HepG2 (cell line): ENCODE measurements at regions not wholly inside any gene's neighbourhood (a gene's known extent, or its start where the extent isn't known, plus 50 kb on each side); places are given as distances from the start of the nearest gene placed in this dataset.

Source experiments
- ATAC-seq: fragments of 200-7000 bp; cut with Tn5 transposase; 3 replicates; pipeline ENCODE4 v1.9.1; 2020; ENCODE audit warnings: mild to moderate bottlenecking, moderate library complexity
- BruUV-seq: library from RNA; stranded (reverse); fragments of 400-500 nt; replicated peaks from 2 replicates; lab custom pipeline; 2021; lab: Mats Ljungman, UMichigan
- CTCF ChIA-PET: fragments of 300-600 bp; formaldehyde crosslinking; extraction: SDS; loops from one replicate; lab custom pipeline; 2021; ENCODE audit warnings: low total read pairs, inconsistent platforms, low intra/inter-chr PET ratio; lab: Yijun Ruan, JAX
- POLR2A ChIA-PET: fragments of 350-600 bp; sonication (Branson Sonifier 250); formaldehyde crosslinking; loops from one replicate; lab custom pipeline; 2020; ENCODE audit warnings: antibody characterized with exemption, inconsistent platforms; lab: Yijun Ruan, JAX
- DNase-seq: peaks from one replicate; pipeline ENCODE4 v3.0.0-alpha.2; 2015; ENCODE audit warnings: low spot score
- FAIRE-seq: peaks from 3 replicates; lab custom pipeline; 2011; peaks lifted over from hg19 to GRCh38; lab: Jason Lieb, UNC
- H2AFZ ChIP-seq: one replicate; pipeline ENCODE4 v1.6.1; 2011; ENCODE audit warnings: low read length, inconsistent platforms
- H3K27ac ChIP-seq: fragments of 300-600 bp; 3 replicates; pipeline ENCODE4 v1.8.0; 2011; ENCODE audit warnings: mixed run types, mild to moderate bottlenecking, mixed read lengths, low read length, inconsistent platforms; ENCODE audit not compliant: insufficient read depth; ENCODE audit errors: extremely low read length
- H3K27me3 ChIP-seq, 2 experiments: fragments of 200-600 bp in 1 of 2; 2 replicates in 1 of 2; 3 replicates in 1 of 2; pipeline versions ENCODE4 v1.6.0 to v1.8.0; 2011; ENCODE audit warnings: low read length in 2 of 2, mild to moderate bottlenecking in 2 of 2, moderate library complexity in 2 of 2, inconsistent platforms in 1 of 2; ENCODE audit not compliant: insufficient read depth in 2 of 2, control insufficient read depth in 1 of 2
- H3K36me3 ChIP-seq, 2 experiments: fragments of 200-600 bp in 1 of 2; replicated peaks in 1 of 2; 2 replicates in 1 of 2; 3 replicates in 1 of 2; pipeline versions ENCODE4 v1.5.1 to v1.8.0; 2011; ENCODE audit warnings: low read length in 2 of 2, inconsistent platforms in 1 of 2; ENCODE audit not compliant: insufficient read depth in 2 of 2, control insufficient read depth in 1 of 2
- H3K4me1 ChIP-seq: 2 replicates; pipeline ENCODE4 v1.5.1; 2012; ENCODE audit warnings: low read length, inconsistent platforms; ENCODE audit not compliant: insufficient read depth
- H3K4me2 ChIP-seq: 2 replicates; pipeline ENCODE4 v1.6.0; 2011; ENCODE audit warnings: low read depth, low read length, inconsistent platforms
- H3K4me3 ChIP-seq, 3 experiments: fragments of 200-600 bp in 1 of 3; sonication (generic), shearing (Covaris generic) in 1 of 3; replicated peaks in 1 of 3; 2 replicates each; pipeline ENCODE4 v1.5.1; 2011 to 2016; ENCODE audit warnings: low read length in 3 of 3, inconsistent platforms in 2 of 3, low read depth in 2 of 3, mild to moderate bottlenecking in 2 of 3, control low read depth in 1 of 3, mixed read lengths in 1 of 3; ENCODE audit not compliant: insufficient read depth in 1 of 3
- H3K79me2 ChIP-seq: one replicate; pipeline ENCODE4 v1.6.1; 2011; ENCODE audit warnings: low read length, inconsistent platforms; ENCODE audit not compliant: insufficient read depth
- H3K9ac ChIP-seq: 2 replicates; pipeline ENCODE4 v1.6.0; 2011; ENCODE audit warnings: mild to moderate bottlenecking, low read depth, low read length, inconsistent platforms; ENCODE audit not compliant: insufficient read depth
- H3K9me3 ChIP-seq: 2 replicates; pipeline ENCODE4 v1.5.1; 2012; ENCODE audit warnings: mild to moderate bottlenecking, low read length
- H4K20me1 ChIP-seq: 2 replicates; pipeline ENCODE4 v1.6.0; 2011; ENCODE audit warnings: inconsistent platforms, mild to moderate bottlenecking, low read length, moderate library complexity; ENCODE audit not compliant: insufficient read depth
- CEBPG ChIP-seq: IDR thresholded peaks from 2 replicates; pipeline ENCODE4 v1.6.1; 2016
- CENPT ChIP-seq: sonication (generic); formaldehyde crosslinking; IDR thresholded peaks from 2 replicates; pipeline ENCODE4 v1.8.0; 2022; ENCODE audit warnings: low read depth, mild to moderate bottlenecking, moderate library complexity, missing genetic modification reagents
- CREM ChIP-seq, 2 experiments: sonication (generic) in 1 of 2; formaldehyde crosslinking in 1 of 2; IDR thresholded peaks; 2 replicates each; pipeline versions ENCODE4 v1.4.0 to v1.6.1; 2016 to 2020; ENCODE audit warnings: antibody characterized with exemption in 1 of 2, mild to moderate bottlenecking in 1 of 2, missing genetic modification reagents in 1 of 2
- FOXP1 ChIP-seq, 2 experiments: fragments of 450-650 bp in 1 of 2; IDR thresholded peaks; 2 replicates each; pipeline ENCODE4 v1.6.1; 2017 to 2018; ENCODE audit warnings: antibody characterized with exemption in 1 of 2
- GFI1 ChIP-seq: sonication (generic); formaldehyde crosslinking; IDR thresholded peaks from 2 replicates; pipeline ENCODE4 v1.5.0; 2020; ENCODE audit warnings: missing genetic modification reagents, mild to moderate bottlenecking, borderline replicate concordance
- JDP2 ChIP-seq: sonication (generic); formaldehyde crosslinking; IDR thresholded peaks from 2 replicates; pipeline ENCODE4 v1.8.1; 2022; ENCODE audit warnings: missing genetic modification reagents, borderline replicate concordance
- JUN ChIP-seq: sonication (generic); formaldehyde crosslinking; IDR thresholded peaks from 2 replicates; pipeline ENCODE4 v1.4.0; 2020; ENCODE audit warnings: mild to moderate bottlenecking, missing genetic modification reagents
- KMT2B ChIP-seq: IDR thresholded peaks from 2 replicates; pipeline ENCODE4 v1.6.1; 2016; ENCODE audit warnings: missing genetic modification reagents, missing compliant biosample characterization
- POGK ChIP-seq: sonication (generic); formaldehyde crosslinking; conservative IDR thresholded peaks from 2 replicates; pipeline ENCODE4 v1.8.0; 2022; ENCODE audit warnings: mild to moderate bottlenecking, moderate library complexity, missing genetic modification reagents
- POLR2AphosphoS5 ChIP-seq: IDR thresholded peaks from 2 replicates; pipeline ENCODE4 v1.6.1; 2012; ENCODE audit warnings: low read depth, low read length
- RAD21 ChIP-seq: fragments of 450-650 bp; formaldehyde crosslinking; IDR thresholded peaks from 2 replicates; pipeline ENCODE4 v1.5.0; 2020; ENCODE audit warnings: mild to moderate bottlenecking
- RAD51 ChIP-seq: fragments of 450-650 bp; IDR thresholded peaks from 2 replicates; pipeline ENCODE4 v1.6.1; 2016; ENCODE audit warnings: borderline replicate concordance
- SCMH1 ChIP-seq: sonication (generic); formaldehyde crosslinking; IDR thresholded peaks from 2 replicates; pipeline ENCODE4 v1.9.0; 2021; ENCODE audit warnings: missing genetic modification reagents, mild to moderate bottlenecking, borderline replicate concordance
- SOX13 ChIP-seq, 3 experiments: fragments of 450-650 bp in 1 of 3; sonication (generic) in 1 of 3; formaldehyde crosslinking in 1 of 3; IDR thresholded peaks in 2 of 3; conservative IDR thresholded peaks in 1 of 3; 2 replicates each; pipeline versions ENCODE4 v1.5.0 to v1.6.1; 2016 to 2020; ENCODE audit warnings: antibody characterized with exemption in 1 of 3, mild to moderate bottlenecking in 1 of 3, missing compliant biosample characterization in 1 of 3, missing genetic modification reagents in 1 of 3, moderate library complexity in 1 of 3
- YEATS2 ChIP-seq: sonication (generic); formaldehyde crosslinking; IDR thresholded peaks from 2 replicates; pipeline ENCODE4 v1.4.0; 2020; ENCODE audit warnings: missing genetic modification reagents, borderline replicate concordance
- ZMAT3 ChIP-seq: sonication (generic); formaldehyde crosslinking; conservative IDR thresholded peaks from 2 replicates; pipeline ENCODE4 v1.7.0; 2021; ENCODE audit warnings: missing genetic modification reagents
- ZNF264 ChIP-seq: sonication (generic); formaldehyde crosslinking; IDR thresholded peaks from 2 replicates; pipeline ENCODE4 v1.4.0; 2020; ENCODE audit warnings: missing genetic modification reagents
- ZNF335 ChIP-seq: sonication (generic); formaldehyde crosslinking; IDR thresholded peaks from 2 replicates; pipeline ENCODE4 v1.4.0; 2020; ENCODE audit warnings: missing genetic modification reagents
- ZNF530 ChIP-seq: sonication (generic); formaldehyde crosslinking; IDR thresholded peaks from 2 replicates; pipeline ENCODE4 v1.5.0; 2020; ENCODE audit warnings: low read depth, mild to moderate bottlenecking, missing genetic modification reagents
- ZSCAN20 ChIP-seq: sonication (generic); formaldehyde crosslinking; IDR thresholded peaks from 2 replicates; pipeline ENCODE4 v1.4.0; 2020; ENCODE audit warnings: missing genetic modification reagents, mild to moderate bottlenecking, borderline replicate concordance
- ZSCAN30 ChIP-seq: sonication (generic); formaldehyde crosslinking; IDR thresholded peaks from 2 replicates; pipeline ENCODE4 v1.5.0; 2020; ENCODE audit warnings: mild to moderate bottlenecking, missing genetic modification reagents
- ZZZ3 ChIP-seq: sonication (generic); formaldehyde crosslinking; IDR thresholded peaks from 2 replicates; pipeline ENCODE4 v1.4.0; 2020; ENCODE audit warnings: missing genetic modification reagents, mild to moderate bottlenecking, borderline replicate concordance
- in situ Hi-C: cut with HindIII; loops from 2 replicates; pipeline ENCODE4 v1.10.0; 2017; ENCODE audit warnings: low pct_unique_long_range_greater_than_20kb; ENCODE audit not compliant: extremely low pct_ligation_motif_present
- intact Hi-C: fragments of 100-400 bp; cut with micrococcal nuclease; formaldehyde crosslinking; loops from one replicate; pipeline ENCODE4 v1.10.0; 2022; ENCODE audit not compliant: unreplicated experiment

- TF ChIP-seq POGK (CRISPR knock-in tag) = no peak
- no peak for TF ChIP-seq ZZZ3 (CRISPR knock-in tag)
- TF ChIP-seq SCMH1 = no peak
- TF ChIP-seq ZNF264 (CRISPR knock-in tag) = no peak
- TF ChIP-seq SOX13 (IDR thresholded peaks at IDR 0.05) = no peak
- TF ChIP-seq SOX13 (CRISPR knock-in tag; conservative IDR thresholded peaks at IDR 0.05 in 1 of 2, IDR thresholded peaks at IDR 0.05 in 1 of 2) = no peak
- TF ChIP-seq CEBPG = no peak
- no peak for TF ChIP-seq KMT2B
- TF ChIP-seq ZNF530 (CRISPR knock-in tag) = no peak
These were observed 803.3 kb downstream of the DTWD2 start (continued) for GRCh38 chr5:118185018-118185417.

DNA sequence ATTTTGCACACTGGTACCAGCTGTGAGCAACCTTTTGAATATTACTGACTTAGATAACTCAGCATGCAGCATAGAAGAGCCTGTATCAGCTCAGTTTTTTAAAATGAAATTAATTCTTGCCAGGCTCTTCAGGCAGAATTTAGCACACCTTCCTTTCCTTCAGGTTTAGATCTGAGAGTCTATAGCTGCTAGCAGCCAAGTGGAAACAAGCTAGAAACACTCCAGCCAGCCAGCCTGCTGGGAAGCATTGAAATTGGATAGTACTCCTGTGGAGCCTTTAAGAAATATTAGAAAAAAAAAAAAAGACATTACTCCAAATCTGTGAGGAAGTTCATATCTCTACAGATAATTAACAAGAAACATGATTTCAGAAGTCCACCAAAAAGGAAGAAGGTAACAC, 812.2 kb downstream of the DTWD2 start:
- BruUV-seq = no TSS peak
- TF ChIP-seq POLR2AphosphoS5 (no peak), ZMAT3 (CRISPR knock-in tag) (no peak), YEATS2 (no peak), RAD21 (no peak), ZNF335 (CRISPR knock-in tag) (no peak), ZSCAN30 (CRISPR knock-in tag) (no peak), JDP2 (CRISPR knock-in tag) (no peak), GFI1 (no peak), FOXP1 (IDR thresholded peaks at IDR 0.05) (no peak), FOXP1 (CRISPR knock-in tag; IDR thresholded peaks at IDR 0.05) (no peak), ZSCAN20 (CRISPR knock-in tag) (no peak), RAD51 (no peak), CREM (IDR thresholded peaks at IDR 0.05) (no peak), CREM (CRISPR knock-in tag; IDR thresholded peaks at IDR 0.05) (no peak), CENPT (CRISPR knock-in tag) (no peak), JUN (CRISPR knock-in tag) (no peak)
- Histone ChIP-seq H3K36me3 (no peaks in the 10 kb centered on the region), H3K9me3 (no peaks in the 10 kb centered on the region), H4K20me1 (no peaks in the 10 kb centered on the region), H3K79me2 (no peaks in the 10 kb centered on the region), H2AFZ (no peak overlapping the region), H3K4me3 (no peak overlapping the region), H3K27me3 (no peaks in the 10 kb centered on the region), H3K4me2 (no peak overlapping the region), H3K9ac (no peak overlapping the region), H3K4me1 (no peaks in the 10 kb centered on the region), H3K27ac (no peak overlapping the region)
- intact Hi-C loops (no loop called here), in situ Hi-C loops (no loop called here)
- FAIRE-seq (no peak), DNase-seq (no peak), ATAC-seq (no peak)
- ChIA-PET POLR2A (no interaction called here), CTCF (no interaction called here)
